Stimulated activated CD8-positive, alpha-beta memory T cell treated with anti-CD3 and anti-CD28 coated beads, Interleukin-7, amount 100 ng/mL, for 48 hours (primary cell): ENCODE measurements at regions not wholly inside any gene's neighbourhood (a gene's known extent, or its start where the extent isn't known, plus 50 kb on each side); places are given as distances from the start of the nearest gene placed in this dataset.

Experiments used
- DNase-seq, 2 donors: peaks; one replicate each; pipeline ENCODE4 v3.0.0-alpha.2; 2020; ENCODE audit warnings: low read depth in 1 of 2; ENCODE audit errors: extremely low read depth in 1 of 2

DNA sequence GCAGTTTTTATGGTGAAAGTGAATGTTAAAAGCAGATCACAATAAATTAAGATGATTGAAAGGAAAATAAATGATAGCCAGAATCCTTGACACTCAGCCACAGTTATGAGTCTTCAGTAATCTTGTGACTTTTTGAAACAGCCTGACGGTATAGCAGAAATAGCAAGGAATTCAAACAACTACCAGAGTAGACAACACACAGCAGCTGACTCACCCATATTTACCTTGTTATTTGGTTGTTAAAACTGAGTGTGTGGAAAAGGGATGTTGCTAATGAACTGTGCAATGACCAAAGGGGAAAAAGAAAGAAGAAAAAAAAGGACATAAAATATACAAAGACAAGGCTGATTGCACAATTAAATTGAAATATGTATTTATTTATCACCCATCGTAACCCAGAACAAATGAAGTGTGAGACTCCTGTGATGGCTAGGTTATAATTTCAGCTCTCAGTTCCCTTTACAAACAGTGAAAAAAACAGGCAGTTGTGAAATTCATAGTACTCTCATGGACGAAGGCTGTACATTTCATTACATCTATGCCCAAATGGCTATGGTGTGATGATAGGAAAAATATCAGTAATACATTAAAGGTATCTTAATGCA lies 1023.0 kb upstream of the SORCS1 start:
- no peak for DNase-seq

DNA sequence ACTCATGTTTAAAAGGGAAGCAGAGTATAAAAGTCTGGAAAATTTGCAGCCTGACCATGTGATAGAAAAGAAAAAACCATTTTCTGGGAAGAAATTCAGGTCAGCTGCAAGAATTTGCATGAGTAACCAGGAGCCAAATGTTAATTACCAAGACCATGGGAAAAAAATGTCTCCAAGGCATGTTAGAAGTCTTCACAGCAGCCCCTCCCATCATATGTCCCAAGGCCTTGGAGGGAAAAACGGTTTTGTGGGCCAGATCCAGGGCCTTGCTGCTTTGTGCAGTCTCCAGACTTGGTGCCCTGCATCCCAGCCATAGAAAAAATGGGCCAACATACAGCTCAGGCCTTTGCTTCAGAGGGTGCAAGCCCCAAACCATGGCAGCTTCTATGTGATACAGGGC lies 1019.6 kb upstream of the SORCS1 start:
- DNase-seq: no peak

DNA sequence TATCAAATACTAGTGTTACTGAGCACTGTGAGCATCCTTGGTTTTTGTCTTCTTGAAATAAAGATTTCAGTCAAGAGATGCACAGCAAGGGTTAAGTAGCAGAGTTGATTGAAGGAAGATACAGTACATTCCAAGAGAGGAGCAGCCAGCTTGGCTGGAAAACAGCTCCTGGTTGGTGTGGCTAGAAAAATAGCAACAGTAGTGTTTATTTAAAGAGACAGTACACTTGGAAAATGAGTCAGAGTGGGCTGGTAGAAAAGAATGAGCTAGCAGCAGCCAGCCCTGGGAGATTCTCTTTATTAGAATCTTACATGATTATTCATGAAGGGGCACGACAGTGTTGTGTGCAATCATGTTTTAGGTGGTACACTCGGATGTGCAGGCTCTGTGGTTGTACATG lies 1016.4 kb upstream of the SORCS1 start:
- no peak for DNase-seq

DNA sequence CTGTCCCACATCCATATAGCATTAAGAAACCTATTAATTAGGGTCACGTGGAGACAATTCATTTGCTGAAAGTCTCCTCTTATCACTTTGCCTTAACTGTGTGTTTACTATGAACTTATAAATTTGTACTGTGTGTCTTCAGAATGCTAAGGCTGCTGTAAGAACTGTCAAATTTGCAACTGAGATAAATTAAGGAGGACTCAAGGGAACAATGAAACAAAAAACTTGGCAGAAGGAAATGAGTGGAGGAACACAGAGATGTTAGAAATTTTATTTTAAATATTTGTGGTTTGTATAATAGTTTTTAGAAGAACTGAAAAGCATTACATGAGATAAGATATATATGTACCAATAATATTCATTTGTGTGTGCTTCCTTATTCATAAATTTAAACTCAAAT lies 1005.3 kb upstream of the SORCS1 start:
- no peak for DNase-seq

DNA sequence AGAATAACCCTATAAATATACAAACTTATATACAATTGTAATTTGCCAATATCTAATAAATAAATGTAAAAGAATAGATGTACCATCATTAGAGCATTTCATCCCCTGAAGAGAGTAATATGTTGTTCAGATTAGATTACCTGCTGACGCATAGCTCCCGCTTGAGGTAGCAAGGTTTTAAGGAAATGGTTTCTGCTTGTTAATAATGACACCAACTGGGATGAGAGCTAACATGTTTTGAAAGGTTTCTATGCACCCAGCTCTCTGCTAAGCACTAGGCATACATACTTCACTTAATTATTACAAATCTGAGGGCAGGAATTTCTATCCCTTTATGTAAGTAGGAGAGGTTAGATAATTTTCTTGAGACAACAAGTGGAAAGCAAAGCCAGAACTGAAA lies 1003.3 kb upstream of the SORCS1 start:
- DNase-seq: no peak

DNA sequence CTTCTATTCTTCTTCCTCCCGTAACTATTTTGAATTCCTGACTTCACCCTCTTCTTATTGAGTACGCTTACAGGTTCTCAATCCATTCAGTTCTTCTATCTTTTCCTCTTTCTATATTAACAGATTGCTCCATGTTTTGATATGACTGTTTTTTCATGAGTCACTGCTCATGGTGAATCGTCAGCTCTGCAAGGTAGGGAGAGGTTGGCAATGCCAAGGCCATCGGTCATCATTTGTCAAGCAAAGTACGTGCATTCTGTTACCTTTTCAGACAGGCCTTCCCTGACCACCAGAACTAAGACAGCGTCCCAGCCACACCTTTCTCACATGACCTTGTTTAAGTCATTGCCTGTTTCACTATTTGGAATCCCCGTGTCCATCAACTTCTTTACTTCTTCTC lies 1001.9 kb upstream of the SORCS1 start:
- no peak for DNase-seq

DNA sequence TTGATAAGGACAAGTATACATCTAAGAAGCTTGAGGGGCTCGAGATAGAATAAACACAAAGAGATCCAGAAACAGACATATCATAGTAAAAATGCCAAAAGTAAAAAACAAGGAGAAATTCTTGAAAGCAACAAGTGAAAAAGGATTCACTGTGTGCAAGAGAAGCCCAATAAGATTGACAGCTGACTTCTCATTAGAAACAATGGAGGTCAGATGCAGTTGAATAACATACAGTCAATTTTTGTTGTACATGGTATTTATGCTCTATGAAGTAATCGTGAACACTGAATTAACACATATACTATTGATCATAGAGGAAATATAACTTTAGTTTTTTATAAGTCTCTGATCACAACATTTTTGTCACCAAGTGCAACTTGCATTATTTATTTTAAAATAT lies 982.8 kb upstream of the SORCS1 start:
- DNase-seq: no peak

DNA sequence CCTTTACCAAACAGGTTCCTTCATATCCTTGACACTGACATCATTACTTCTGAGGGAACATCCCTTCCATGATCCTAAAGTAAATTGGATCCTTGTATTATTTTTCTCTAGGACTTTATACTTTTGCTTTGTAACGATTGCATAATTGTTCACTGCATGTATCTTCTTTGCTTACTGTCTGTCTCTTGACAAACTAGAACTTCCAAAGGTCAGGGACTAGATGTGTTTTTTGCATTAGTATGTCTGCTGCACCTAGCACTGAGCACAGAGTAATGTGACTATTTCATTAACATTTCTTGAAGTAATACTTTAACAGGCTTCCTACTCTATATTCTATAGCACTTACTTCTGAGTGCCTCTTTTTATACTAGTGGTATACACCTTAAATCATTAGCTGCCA lies 976.6 kb upstream of the SORCS1 start:
- DNase-seq: no peak

DNA sequence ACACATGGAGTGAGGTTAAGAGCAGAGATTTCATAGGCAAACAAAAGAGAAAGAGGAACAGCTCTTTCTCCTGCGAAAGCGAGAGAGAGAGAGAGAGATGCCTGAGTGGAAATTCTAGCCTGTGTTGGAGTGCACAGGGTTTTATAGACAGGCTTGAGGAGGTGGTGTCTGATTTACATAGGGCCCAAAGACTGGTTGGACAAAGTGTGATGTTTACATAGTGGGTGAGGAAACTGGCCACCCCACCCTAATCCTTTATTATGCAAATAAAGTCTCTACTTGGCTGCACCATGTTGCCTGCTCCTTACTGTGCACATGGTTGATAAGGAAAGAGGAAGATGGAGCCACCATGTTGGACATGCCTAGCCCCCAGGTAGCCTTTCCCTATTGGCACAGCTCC lies 967.8 kb upstream of the SORCS1 start:
- no peak for DNase-seq

DNA sequence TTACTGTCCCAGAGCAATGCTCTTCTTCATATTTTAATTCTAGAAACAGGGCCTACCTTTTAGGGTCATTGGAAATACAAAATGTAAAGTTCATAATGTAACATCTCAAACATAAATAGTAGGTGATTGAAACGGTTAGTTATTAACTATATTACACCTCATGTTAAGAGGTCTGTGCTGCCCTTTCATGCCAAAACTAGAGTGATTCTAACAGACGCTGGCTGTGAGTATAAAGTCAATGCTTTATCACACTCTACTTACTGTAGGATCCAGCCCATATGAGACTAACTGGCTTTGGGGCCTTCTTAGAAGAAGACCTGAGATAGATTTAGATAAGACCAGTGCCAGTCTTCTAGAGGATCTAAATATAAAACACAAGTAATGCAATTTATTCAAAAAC lies 966.1 kb upstream of the SORCS1 start:
- DNase-seq: no peak

DNA sequence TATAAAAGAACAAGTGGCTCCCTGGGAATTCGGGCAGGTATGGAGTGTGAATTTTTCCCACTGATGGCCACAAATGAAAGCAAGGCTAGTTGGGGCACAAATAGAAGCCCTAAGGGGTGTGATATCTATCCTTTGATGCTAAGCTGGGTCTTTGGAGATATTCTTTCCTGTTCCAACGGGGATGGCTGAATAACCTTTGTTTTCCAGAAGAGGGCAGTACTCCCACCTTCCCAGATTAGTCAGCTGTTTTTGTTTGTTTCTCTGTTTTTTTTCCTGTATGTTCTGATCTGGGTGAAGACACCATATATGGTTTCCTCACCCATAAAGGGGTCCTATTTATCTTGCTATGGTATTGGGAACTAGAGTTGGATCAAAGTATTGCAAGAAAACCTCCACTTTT lies 947.7 kb upstream of the SORCS1 start:
- DNase-seq: no peak

DNA sequence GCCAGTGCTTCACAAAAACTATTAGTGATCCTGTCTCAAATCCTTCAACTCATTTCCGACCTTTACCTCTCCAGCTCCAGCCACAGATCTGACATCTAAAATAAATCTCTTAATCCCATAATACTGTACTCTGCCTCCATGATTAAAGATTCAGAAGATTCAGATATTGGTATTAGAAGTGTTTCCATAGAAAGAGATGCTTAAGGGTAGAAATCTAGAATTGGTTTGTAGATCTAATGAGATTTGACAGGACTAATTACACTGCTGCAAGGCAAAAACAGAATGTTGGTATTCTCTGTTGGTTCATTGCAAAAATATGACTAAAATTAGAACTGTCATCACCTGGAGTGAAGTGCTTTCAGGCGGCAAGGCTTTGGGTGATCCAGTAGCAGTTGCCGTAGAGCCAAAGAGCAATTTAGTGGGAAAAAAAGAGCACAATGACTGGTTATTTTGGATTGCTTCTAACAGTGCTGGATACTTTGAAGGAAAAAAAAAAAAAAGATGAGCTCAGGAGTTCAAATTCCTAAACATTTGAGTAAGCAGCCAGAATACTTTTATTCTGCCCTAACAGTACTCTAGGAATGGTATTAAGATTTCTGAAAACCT lies 940.1 kb upstream of the SORCS1 start:
- no peak for DNase-seq

DNA sequence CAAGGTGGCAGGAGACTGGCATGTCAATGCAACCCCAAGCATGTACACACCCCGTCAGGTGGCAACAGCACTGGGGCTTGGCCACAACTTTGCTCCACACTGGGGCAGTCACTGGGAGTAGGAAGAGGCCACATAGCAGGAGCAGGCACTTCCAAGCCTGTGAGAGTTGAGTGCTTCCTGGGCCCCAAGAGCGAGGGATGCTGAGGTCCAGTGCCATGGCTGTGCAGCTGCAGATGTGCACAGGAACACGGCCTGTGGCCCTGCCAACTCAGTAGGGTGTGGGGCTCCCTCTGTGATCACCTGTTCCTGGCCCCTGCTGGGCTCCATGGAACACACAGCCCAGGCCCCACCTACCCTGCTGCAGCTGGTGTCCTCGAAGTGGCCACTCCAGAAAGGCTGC lies 932.8 kb upstream of the SORCS1 start:
- DNase-seq: no peak

DNA sequence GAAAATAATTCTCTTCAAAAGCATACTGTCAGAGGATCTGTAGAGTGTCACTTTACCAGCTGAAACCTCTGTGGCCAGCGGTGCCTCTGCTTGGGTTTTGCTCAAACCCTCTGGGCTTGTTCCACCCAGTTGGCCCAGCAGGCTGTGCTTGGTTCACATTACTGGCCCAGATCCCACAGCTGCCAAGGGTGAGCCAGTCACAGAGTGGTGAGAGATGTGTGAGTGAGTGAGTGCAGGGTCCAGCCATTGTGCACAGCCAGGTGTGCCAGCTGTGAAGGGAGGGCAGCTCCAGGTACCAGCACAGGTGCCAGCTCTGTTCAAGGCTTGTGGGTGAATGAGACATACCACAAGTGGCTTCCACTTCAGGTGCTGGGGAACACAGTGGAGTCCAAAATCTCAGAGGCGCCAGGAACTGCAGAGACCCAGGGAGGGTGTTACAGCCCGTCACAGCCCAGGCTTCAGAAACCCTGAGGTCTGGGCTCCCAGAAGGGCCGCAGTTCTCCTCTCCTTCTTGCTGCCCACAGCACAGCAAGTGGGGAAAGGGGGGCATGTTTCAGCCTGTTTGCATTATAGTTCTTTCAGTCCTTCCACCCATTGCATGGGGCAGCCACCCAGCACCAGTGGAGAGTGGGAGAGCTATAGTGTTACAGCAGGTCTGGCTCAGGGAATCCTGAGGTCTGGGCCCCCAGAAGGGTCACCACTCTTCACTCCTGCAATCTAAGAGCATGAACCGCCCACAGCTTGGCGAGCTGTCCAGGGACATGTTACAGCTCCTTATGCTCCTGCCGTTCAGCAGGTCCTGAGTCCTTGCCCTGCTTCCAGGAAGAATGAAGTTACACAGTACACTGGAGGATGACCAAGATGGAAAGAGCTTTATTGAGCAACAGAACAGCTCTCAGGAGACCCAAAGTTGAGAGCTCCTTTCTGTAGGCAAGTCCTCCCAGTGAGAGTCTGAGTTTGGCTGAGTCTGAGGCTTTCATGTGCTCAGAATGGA lies 931.7 kb upstream of the SORCS1 start:
- DNase-seq: no peak

DNA sequence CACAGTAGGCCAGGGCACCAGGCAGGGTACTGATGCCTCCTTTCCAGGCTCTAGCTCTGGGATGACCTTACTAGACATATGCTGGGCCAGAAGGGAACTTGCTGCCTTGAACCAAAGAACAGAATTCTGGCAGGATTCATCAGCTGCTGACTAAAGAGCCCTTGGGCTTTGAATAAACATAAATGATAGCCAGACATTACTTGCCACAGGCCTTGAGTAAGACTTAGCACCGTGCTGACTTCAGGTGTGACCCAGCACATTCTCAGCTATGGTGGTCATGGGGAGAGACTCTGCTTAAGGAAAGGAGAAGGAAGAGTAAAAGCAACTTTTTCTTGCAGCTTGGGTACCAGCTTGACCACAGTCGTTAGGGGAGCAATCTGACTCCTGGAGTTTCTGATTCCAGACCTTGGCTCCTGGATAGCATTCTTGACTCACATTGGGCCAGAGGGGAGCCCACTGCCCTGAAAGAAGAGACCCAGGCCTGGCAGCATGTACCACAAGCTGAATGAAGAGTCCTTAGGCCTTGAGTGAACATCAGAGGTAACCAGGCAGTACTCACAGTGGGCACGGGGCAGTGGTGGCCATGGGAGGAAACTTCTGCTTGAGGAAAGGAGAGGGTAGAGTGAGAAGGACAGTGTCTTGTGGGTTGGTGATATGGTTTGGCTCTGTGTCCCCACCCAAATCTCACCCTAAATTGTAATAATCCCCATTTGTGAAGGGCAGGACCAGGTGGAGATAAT lies 926.1 kb upstream of the SORCS1 start:
- DNase-seq: no peak

DNA sequence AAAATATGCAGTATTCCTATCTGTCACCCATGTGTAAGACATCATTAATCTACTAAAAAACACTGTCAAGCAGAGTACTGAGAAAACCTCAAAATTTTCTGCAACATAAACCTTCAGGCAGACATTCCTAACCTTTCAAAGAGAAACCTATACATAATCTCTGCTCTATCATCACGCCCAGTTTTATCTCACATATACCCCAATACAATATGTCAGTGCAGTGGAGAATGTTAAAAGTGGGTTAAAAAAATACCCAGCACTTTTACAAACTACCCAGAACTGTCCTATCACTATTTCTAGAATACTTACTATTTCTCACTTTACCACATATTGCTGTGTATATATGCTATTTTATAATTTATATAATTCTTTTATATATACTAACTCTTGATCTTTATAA lies 922.0 kb upstream of the SORCS1 start:
- no peak for DNase-seq

DNA sequence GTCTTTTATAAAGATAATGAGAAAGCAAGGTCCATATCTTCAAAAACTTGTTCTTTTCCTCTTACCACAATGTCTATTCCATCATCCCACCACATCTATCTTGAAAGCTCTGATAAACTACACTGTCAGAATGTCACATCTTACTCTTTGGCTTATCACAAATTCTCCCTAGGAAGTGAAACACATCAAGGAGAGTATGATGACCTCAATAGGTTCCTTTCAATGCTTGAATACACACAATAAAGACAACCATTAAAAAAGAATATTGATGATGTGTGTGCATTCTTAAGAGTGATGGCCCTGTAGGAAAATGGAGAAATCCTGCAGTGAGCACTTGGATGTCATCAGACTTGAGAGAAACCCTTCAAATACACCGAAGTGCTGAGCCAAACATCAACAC lies 918.1 kb upstream of the SORCS1 start:
- no peak for DNase-seq

DNA sequence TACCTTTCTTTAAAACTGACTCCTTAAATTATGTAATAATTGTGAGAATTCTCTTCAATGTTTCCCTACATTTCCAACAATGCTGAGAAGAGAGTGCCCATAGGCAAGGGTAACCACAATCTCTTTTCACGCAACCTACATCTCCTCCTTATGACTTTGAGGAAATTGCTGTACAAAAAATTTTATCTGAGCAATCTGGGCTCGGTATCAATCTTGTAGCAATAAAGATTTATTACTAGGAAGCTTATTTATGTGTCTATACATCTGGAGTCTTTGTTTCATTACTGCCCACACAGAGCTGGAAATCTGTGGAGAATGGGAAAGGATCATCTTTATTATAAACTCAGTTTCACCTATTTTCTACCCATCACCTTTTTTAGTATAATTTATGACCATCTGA lies 913.8 kb upstream of the SORCS1 start:
- DNase-seq: no peak

DNA sequence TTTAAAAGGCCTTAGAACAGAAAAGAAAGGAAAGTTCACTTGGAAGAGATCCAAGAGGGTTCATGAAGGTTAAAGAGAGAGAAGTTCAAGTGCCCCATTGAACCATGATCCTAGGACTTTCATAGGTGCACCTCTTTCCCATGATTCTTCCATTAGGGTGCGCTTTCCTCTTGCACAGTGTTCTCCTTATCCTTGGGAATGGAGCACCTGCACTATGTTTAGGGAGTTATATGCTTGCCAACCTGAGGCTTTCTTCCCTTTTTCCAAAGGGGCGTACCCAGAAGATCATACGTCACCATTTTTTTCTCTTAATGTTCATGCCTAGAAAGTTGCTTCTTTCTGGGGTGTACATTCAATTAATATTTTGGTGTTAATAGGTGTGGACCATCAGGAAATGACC lies 908.0 kb upstream of the SORCS1 start:
- no peak for DNase-seq

DNA sequence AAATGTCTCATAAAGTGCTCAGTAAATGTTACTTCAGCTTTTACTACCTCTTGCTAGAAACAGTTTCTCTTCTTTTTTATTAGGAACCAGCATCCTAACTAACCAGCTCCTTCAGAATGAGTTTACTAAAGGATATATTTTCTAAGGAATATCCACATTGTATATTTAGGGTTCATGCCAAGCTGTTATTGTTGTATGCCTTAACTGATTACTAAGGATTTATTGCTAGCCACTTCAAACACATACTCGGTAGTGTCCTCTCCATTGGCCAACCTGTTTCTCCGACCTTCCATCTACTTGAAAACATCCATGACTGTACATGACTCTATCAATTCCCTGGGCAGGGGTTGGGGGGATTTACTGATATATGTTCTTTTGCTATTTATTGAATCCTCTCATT lies 906.3 kb upstream of the SORCS1 start:
- no peak for DNase-seq

DNA sequence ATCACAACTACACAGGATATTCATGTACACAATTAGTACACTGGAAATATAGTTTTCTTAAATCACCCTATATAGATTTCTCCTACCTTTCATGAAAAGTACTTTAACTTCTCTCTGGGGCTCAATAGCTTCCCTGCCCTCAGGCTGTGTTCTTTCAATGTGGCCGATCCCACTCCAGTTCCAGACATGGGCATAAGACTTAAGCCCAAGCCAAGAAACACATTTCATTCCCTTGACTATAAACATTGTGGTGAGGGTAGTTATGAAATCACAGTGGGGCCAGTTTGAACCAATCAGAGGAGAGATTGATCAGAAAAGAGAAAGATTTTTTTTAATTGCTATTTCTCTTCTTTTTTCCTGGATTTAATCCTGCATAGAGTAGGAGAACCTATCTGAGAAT lies 904.6 kb upstream of the SORCS1 start:
- DNase-seq: no peak
